Non-pigmented ciliary epithelial cell (primary cell): ENCODE measurements at regions not wholly inside any gene's neighbourhood (a gene's known extent, or its start where the extent isn't known, plus 50 kb on each side); places are given as distances from the start of the nearest gene placed in this dataset.
A peak's percentile ranks its signal among the peaks of the same experiment; 100 is the strongest.
"Not testable (repeated sequence)": the region's sequence is repeated elsewhere in the genome, so short reads cannot be mapped to it uniquely, and the experiment has no call there.

Experiments
- DNase-seq: peaks from one replicate; pipeline ENCODE4 v3.0.0-alpha.2; 2010; ENCODE audit warnings: low read depth

- not testable (repeated sequence) for DNase-seq
These were observed 277.8 kb upstream of the ARHGAP42 start for GRCh38 chr11:100409267-100409666.

- no peak for DNase-seq
These were observed 267.6 kb upstream of the ARHGAP42 start for GRCh38 chr11:100419518-100419917.

- no peak for DNase-seq
These were observed 252.1 kb upstream of the ARHGAP42 start for GRCh38 chr11:100434821-100435641.

GRCh38 chr11:100438376-100438775, 248.7 kb upstream of the ARHGAP42 start:
- DNase-seq, result no peak

- DNase-seq, result no peak
These were observed 246.0 kb upstream of the ARHGAP42 start for GRCh38 chr11:100441086-100441485.

- DNase-seq, result no peak
These were observed 245.1 kb upstream of the ARHGAP42 start for GRCh38 chr11:100442017-100442416.

- DNase-seq, result peak; percentile 4
These were observed 241.8 kb upstream of the ARHGAP42 start for GRCh38 chr11:100445231-100445735.

- DNase-seq, result not testable (repeated sequence)
These were observed 235.2 kb upstream of the ARHGAP42 start for GRCh38 chr11:100451801-100452460.

- DNase-seq, result no peak
These were observed 227.3 kb upstream of the ARHGAP42 start for GRCh38 chr11:100459811-100460210.

GRCh38 chr11:100460426-100460825, 226.7 kb upstream of the ARHGAP42 start:
- no peak for DNase-seq

GRCh38 chr11:100467821-100468508, 219.1 kb upstream of the ARHGAP42 start:
- DNase-seq, result no peak

- no peak for DNase-seq
These were observed 217.3 kb upstream of the ARHGAP42 start for GRCh38 chr11:100469835-100470234.

GRCh38 chr11:100472727-100473389, 214.2 kb upstream of the ARHGAP42 start:
- no peak for DNase-seq

GRCh38 chr11:100473390-100473740, 213.7 kb upstream of the ARHGAP42 start:
- DNase-seq, result no peak

- no peak for DNase-seq
These were observed 202.1 kb upstream of the ARHGAP42 start for GRCh38 chr11:100484948-100485347.

- no peak for DNase-seq
These were observed 188.3 kb upstream of the ARHGAP42 start for GRCh38 chr11:100498780-100499179.

- DNase-seq, result no peak
These were observed 185.6 kb upstream of the ARHGAP42 start for GRCh38 chr11:100501450-100501849.

- no peak for DNase-seq
These were observed 174.6 kb upstream of the ARHGAP42 start for GRCh38 chr11:100512475-100512874.

GRCh38 chr11:100515087-100515486, 172.0 kb upstream of the ARHGAP42 start:
- peak; percentile 38 for DNase-seq

- no peak for DNase-seq
These were observed 161.9 kb upstream of the ARHGAP42 start for GRCh38 chr11:100525197-100525596.

- DNase-seq, result no peak
These were observed 161.5 kb upstream of the ARHGAP42 start for GRCh38 chr11:100525635-100526034.

GRCh38 chr11:100528872-100529416, 158.1 kb upstream of the ARHGAP42 start:
- no peak for DNase-seq
